CD4-positive, CD25-positive, alpha-beta regulatory T cell (primary cell): ENCODE measurements at regions not wholly inside any gene's neighbourhood (a gene's known extent, or its start where the extent isn't known, plus 50 kb on each side); places are given as distances from the start of the nearest gene placed in this dataset.

Experiments
- ATAC-seq, 2 donors: fragments of 150-1000 bp; cut with Tn5 transposase; one replicate each; pipeline ENCODE4 v1.10.0; 2021; ENCODE audit warnings: low read depth in 2 of 2, moderate number of reproducible peaks in 2 of 2, moderate library complexity in 1 of 2
- DNase-seq, 3 donors: peaks; one replicate each; pipeline versions ENCODE4 v3.0.0 to v3.0.0-alpha.2; 2012 to 2022; ENCODE audit warnings: mixed read lengths in 1 of 3
- H3K27ac ChIP-seq: one replicate; pipeline ENCODE4 v1.7.0; 2013; ENCODE audit warnings: mild to moderate bottlenecking, low read length; ENCODE audit not compliant: insufficient read depth, poor library complexity, severe bottlenecking
- H3K27me3 ChIP-seq: one replicate; pipeline ENCODE4 v1.7.0; 2013; ENCODE audit warnings: low read length; ENCODE audit not compliant: control insufficient read depth, insufficient read depth
- H3K36me3 ChIP-seq: one replicate; pipeline ENCODE4 v1.7.0; 2013; ENCODE audit warnings: mild to moderate bottlenecking, low read length, moderate library complexity; ENCODE audit not compliant: control insufficient read depth, insufficient read depth
- H3K4me1 ChIP-seq: 2 replicates; pipeline ENCODE4 v1.7.0; 2013; ENCODE audit warnings: mild to moderate bottlenecking, low read length; ENCODE audit not compliant: insufficient read depth, control insufficient read depth, poor library complexity, severe bottlenecking
- H3K4me3 ChIP-seq: one replicate; pipeline ENCODE4 v1.7.0; 2013; ENCODE audit warnings: low read depth, mild to moderate bottlenecking, low read length, moderate library complexity
- H3K9me3 ChIP-seq, 2 experiments: 1 replicate in 1 of 2; 2 replicates in 1 of 2; pipeline ENCODE4 v1.7.0; 2013; ENCODE audit warnings: low read length in 2 of 2, mild to moderate bottlenecking in 1 of 2, moderate library complexity in 1 of 2; ENCODE audit not compliant: control insufficient read depth in 2 of 2
- H3K27ac Mint-ChIP-seq, 3 donors: one replicate each; pipeline ENCODE4 v1.8.0; 2020 to 2022; ENCODE audit warnings: mild to moderate bottlenecking in 3 of 3, mixed read lengths in 3 of 3, moderate library complexity in 2 of 3
- H3K27me3 Mint-ChIP-seq: one replicate; pipeline ENCODE4 v1.8.0; 2022; ENCODE audit warnings: mild to moderate bottlenecking, mixed read lengths
- H3K36me3 Mint-ChIP-seq: one replicate; pipeline ENCODE4 v1.8.0; 2020; ENCODE audit warnings: mixed read lengths
- H3K4me1 Mint-ChIP-seq, 4 donors: one replicate each; pipeline ENCODE4 v1.8.0; 2020 to 2022; ENCODE audit warnings: mixed read lengths in 4 of 4, mild to moderate bottlenecking in 1 of 4
- H3K4me3 Mint-ChIP-seq, 4 donors: one replicate each; pipeline ENCODE4 v1.8.0; 2020 to 2022; ENCODE audit warnings: mild to moderate bottlenecking in 4 of 4, mixed read lengths in 4 of 4, moderate library complexity in 3 of 4
- H3K9me3 Mint-ChIP-seq, 7 donors: one replicate each; pipeline ENCODE4 v1.8.0; 2020 to 2022; ENCODE audit warnings: mixed read lengths in 7 of 7, mild to moderate bottlenecking in 3 of 7, moderate library complexity in 2 of 7

- Histone ChIP-seq H3K4me3 (no peak overlapping the region), H3K36me3 (no peaks in the 10 kb centered on the region), H3K9me3 (no peaks in the 10 kb centered on the region), H3K4me1 (no peaks in the 10 kb centered on the region), H3K27ac (no peak overlapping the region), H3K27me3 (no peaks in the 10 kb centered on the region)
- H3K27ac Mint-ChIP-seq, result peak overlapping the region; percentile 33 to 52 (median 40)
- DNase-seq, result peak in 1 of 3 donors; percentile 17
- no peaks in the 10 kb centered on the region for H3K36me3 Mint-ChIP-seq
- peaks cover 3 to 29% (median 21%) of the 10 kb centered on the region in 4 donors for H3K4me1 Mint-ChIP-seq
- H3K9me3 Mint-ChIP-seq, result no peaks in the 10 kb centered on the region
- ATAC-seq, result peak in 1 of 2 donors; percentile 31
- H3K4me3 Mint-ChIP-seq, result no peak overlapping the region
- H3K27me3 Mint-ChIP-seq, result peaks cover 4% of the 10 kb centered on the region
Measured at GRCh38 chr2:234137400-234138014, 87.0 kb downstream of the SPP2 start.

- Histone ChIP-seq H3K9me3 (no peaks in the 10 kb centered on the region), H3K4me3 (no peak overlapping the region), H3K36me3 (no peaks in the 10 kb centered on the region), H3K4me1 (no peaks in the 10 kb centered on the region), H3K27me3 (no peaks in the 10 kb centered on the region), H3K27ac (no peak overlapping the region)
- H3K36me3 Mint-ChIP-seq, result no peaks in the 10 kb centered on the region
- ATAC-seq (no peak), DNase-seq (peak in 1 of 3 donors; percentile 44)
- H3K27ac Mint-ChIP-seq, result peak overlapping the region; percentile 33 to 52 (median 43)
- H3K27me3 Mint-ChIP-seq, result peaks cover 4% of the 10 kb centered on the region
- H3K4me1 Mint-ChIP-seq, result peaks cover 3 to 27% (median 19%) of the 10 kb centered on the region in 4 donors
- no peak overlapping the region for H3K4me3 Mint-ChIP-seq
- H3K9me3 Mint-ChIP-seq, result no peaks in the 10 kb centered on the region
Measured at GRCh38 chr2:234136461-234136860, 86.0 kb downstream of the SPP2 start.

GRCh38 chr2:234135750-234136221 lies 85.3 kb downstream of the SPP2 start:
- ATAC-seq, result peak; percentile 53 to 67
- Histone ChIP-seq H3K36me3 (no peaks in the 10 kb centered on the region), H3K4me1 (no peaks in the 10 kb centered on the region), H3K4me3 (no peak overlapping the region), H3K27me3 (no peaks in the 10 kb centered on the region), H3K27ac (no peak overlapping the region), H3K9me3 (no peaks in the 10 kb centered on the region)
- Mint-ChIP-seq H3K9me3 (no peaks in the 10 kb centered on the region), H3K4me3 (no peak overlapping the region), H3K4me1 (peaks cover 3 to 27% (median 16%) of the 10 kb centered on the region in 4 donors), H3K27me3 (peaks cover 9% of the 10 kb centered on the region), H3K36me3 (no peaks in the 10 kb centered on the region), H3K27ac (peak overlapping the region; percentile 33 to 87 (median 82))
- DNase-seq, result peak; percentile 23 to 77 (median 48)

- Histone ChIP-seq H3K9me3 (no peaks in the 10 kb centered on the region), H3K27me3 (no peaks in the 10 kb centered on the region), H3K4me3 (no peak overlapping the region), H3K27ac (no peak overlapping the region), H3K4me1 (no peaks in the 10 kb centered on the region), H3K36me3 (no peaks in the 10 kb centered on the region)
- Mint-ChIP-seq H3K4me3 (no peak overlapping the region), H3K36me3 (no peaks in the 10 kb centered on the region), H3K4me1 (peaks cover 7 to 27% (median 16%) of the 10 kb centered on the region in 4 donors), H3K9me3 (no peaks in the 10 kb centered on the region), H3K27me3 (peaks cover 16% of the 10 kb centered on the region), H3K27ac (no peak overlapping the region)
- ATAC-seq (no peak), DNase-seq (no peak)
Measured at GRCh38 chr2:234134496-234134895, 84.0 kb downstream of the SPP2 start.

GRCh38 chr2:234133004-234133403 lies 82.5 kb downstream of the SPP2 start:
- Histone ChIP-seq H3K27ac (no peak overlapping the region), H3K27me3 (no peaks in the 10 kb centered on the region), H3K4me1 (no peaks in the 10 kb centered on the region), H3K9me3 (no peaks in the 10 kb centered on the region), H3K4me3 (no peak overlapping the region), H3K36me3 (no peaks in the 10 kb centered on the region)
- no peak for ATAC-seq
- Mint-ChIP-seq H3K27me3 (peaks cover 16% of the 10 kb centered on the region), H3K27ac (no peak overlapping the region), H3K4me1 (peaks cover 7 to 29% (median 16%) of the 10 kb centered on the region in 4 donors), H3K36me3 (no peaks in the 10 kb centered on the region), H3K9me3 (no peaks in the 10 kb centered on the region), H3K4me3 (no peak overlapping the region)
- DNase-seq, result no peak

GRCh38 chr2:234130777-234131181 lies 80.3 kb downstream of the SPP2 start:
- no peaks in the 10 kb centered on the region for H3K36me3 Mint-ChIP-seq
- no peak overlapping the region for H3K4me3 ChIP-seq
- H3K9me3 Mint-ChIP-seq, result no peaks in the 10 kb centered on the region
- H3K9me3 ChIP-seq, result no peaks in the 10 kb centered on the region
- H3K27ac ChIP-seq, result no peak overlapping the region
- no peaks in the 10 kb centered on the region for H3K4me1 ChIP-seq
- peaks cover 16% of the 10 kb centered on the region for H3K27me3 Mint-ChIP-seq
- H3K4me3 Mint-ChIP-seq, result no peak overlapping the region
- no peak overlapping the region for H3K27ac Mint-ChIP-seq
- no peak for ATAC-seq
- H3K36me3 ChIP-seq, result no peaks in the 10 kb centered on the region
- no peaks in the 10 kb centered on the region for H3K27me3 ChIP-seq
- peaks cover 4 to 7% (median 6%) of the 10 kb centered on the region in 4 donors for H3K4me1 Mint-ChIP-seq
- DNase-seq, result no peak

- no peak overlapping the region for H3K4me3 Mint-ChIP-seq
Measured at GRCh38 chr2:234128606-234129005, 78.1 kb downstream of the SPP2 start.

More at GRCh38 chr2:234128606-234129005, 78.1 kb downstream of the SPP2 start:
- ATAC-seq (no peak), DNase-seq (no peak)
- H3K4me1 Mint-ChIP-seq, result peaks cover 0 to 4% (median 1%) of the 10 kb centered on the region in 4 donors
- H3K27me3 Mint-ChIP-seq, result peaks cover 15% of the 10 kb centered on the region
- no peaks in the 10 kb centered on the region for H3K4me1 ChIP-seq
- H3K27ac ChIP-seq, result no peak overlapping the region
- H3K27me3 ChIP-seq, result no peaks in the 10 kb centered on the region
- no peaks in the 10 kb centered on the region for H3K9me3 Mint-ChIP-seq
- no peak overlapping the region for H3K27ac Mint-ChIP-seq
- H3K36me3 ChIP-seq, result no peaks in the 10 kb centered on the region
- no peaks in the 10 kb centered on the region for H3K36me3 Mint-ChIP-seq
- no peaks in the 10 kb centered on the region for H3K9me3 ChIP-seq
- no peak overlapping the region for H3K4me3 ChIP-seq
